K562 (cell line): ENCODE measurements at regions not wholly inside any gene's neighbourhood (a gene's known extent, or its start where the extent isn't known, plus 50 kb on each side); places are given as distances from the start of the nearest gene placed in this dataset.

Experiments used
- ADNP ChIP-seq: fragments of 200-800 bp; sonication (Bioruptor generic); IDR thresholded peaks from 2 replicates; pipeline ENCODE4 v1.6.1; 2016; ENCODE audit warnings: missing genetic modification characterization, missing compliant biosample characterization
- ATF1 ChIP-seq, 2 experiments: fragments of 450-650 bp in 1 of 2; IDR thresholded peaks; 2 replicates each; pipeline ENCODE4 v1.6.1; 2016; ENCODE audit warnings: missing compliant biosample characterization in 1 of 2, missing genetic modification characterization in 1 of 2
- EP400 ChIP-seq: fragments of 450-650 bp; IDR thresholded peaks from 2 replicates; pipeline ENCODE4 v1.6.1; 2017; ENCODE audit warnings: antibody characterized with exemption, mild to moderate bottlenecking, moderate library complexity
- GATAD2A ChIP-seq: fragments of 450-650 bp; IDR thresholded peaks from 2 replicates; pipeline ENCODE4 v1.6.1; 2017
- LARP7 ChIP-seq: fragments of 450-650 bp; IDR thresholded peaks from 2 replicates; pipeline ENCODE4 v1.6.1; 2016
- SIX5 ChIP-seq, 2 experiments: IDR thresholded peaks; 2 replicates each; pipeline ENCODE4 v1.6.1; 2011; ENCODE audit warnings: low read length in 2 of 2, borderline replicate concordance in 1 of 2, low read depth in 1 of 2, mild to moderate bottlenecking in 1 of 2, moderate library complexity in 1 of 2; ENCODE audit not compliant: insufficient read depth in 1 of 2
- ZKSCAN1 ChIP-seq: fragments of 150-350 bp; IDR thresholded peaks from 2 replicates; pipeline ENCODE4 v1.6.1; 2016; ENCODE audit warnings: low read depth, low read length
- TF ChIP-seq, protein P1 (sequence below): fragments of 450-650 bp; IDR thresholded peaks from 2 replicates; pipeline ENCODE4 v1.6.1; 2016; ENCODE audit warnings: mild to moderate bottlenecking, moderate library complexity
- TF ChIP-seq, protein P2 (sequence below): fragments of 250-450 bp; sonication (Bioruptor Pico); IDR thresholded peaks from 2 replicates; pipeline ENCODE4 v1.5.0; 2020; ENCODE audit warnings: mild to moderate bottlenecking, borderline replicate concordance
- TF ChIP-seq, protein P3 (sequence below): fragments of 450-650 bp; formaldehyde crosslinking; IDR thresholded peaks from 2 replicates; pipeline ENCODE4 v1.4.0; 2020; ENCODE audit warnings: mild to moderate bottlenecking, moderate library complexity

DNA sequence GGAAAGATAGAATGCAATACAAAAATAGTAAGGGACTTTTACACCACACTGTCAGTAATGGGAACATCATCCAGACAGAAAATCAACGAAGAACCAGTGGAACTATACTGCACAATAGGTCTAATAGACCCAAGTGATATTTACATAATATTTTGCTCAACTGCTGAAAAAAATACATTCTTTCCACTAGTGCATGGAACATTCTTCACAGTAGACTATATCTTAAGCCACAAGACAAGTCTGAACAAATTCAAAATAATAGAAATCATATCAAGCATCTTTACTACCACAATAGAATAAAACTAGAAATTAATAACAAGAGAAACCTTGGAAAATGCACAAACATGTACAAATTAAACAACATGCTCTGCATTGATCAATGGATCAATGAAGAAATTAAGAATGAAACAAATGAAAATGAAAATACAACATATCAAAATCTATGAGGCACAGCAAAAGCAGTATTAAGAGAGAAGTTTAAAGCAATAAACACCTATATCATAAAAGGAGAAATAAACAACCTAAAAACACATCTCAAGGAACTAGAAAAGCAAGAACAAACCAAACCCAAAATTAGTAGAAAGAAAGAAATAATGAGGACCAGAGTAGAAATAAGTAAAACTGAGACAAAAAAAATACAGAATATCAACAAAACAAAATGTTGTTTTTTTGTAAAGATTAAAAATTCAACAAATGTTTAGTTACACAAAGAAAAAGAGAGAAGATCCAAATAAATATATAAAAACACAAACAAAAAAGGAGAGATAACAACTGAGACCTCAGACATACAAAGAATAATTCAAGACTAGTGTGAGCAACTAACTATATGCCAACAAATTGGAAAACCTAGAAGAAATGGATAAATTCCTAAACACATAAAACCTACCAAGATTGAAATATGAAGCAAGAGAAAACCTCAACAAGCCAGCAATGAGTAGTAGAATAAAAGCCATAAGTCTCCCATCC lies 51.5 kb upstream of the ANTXR2 start (continued):
- TF ChIP-seq, protein P1, sequence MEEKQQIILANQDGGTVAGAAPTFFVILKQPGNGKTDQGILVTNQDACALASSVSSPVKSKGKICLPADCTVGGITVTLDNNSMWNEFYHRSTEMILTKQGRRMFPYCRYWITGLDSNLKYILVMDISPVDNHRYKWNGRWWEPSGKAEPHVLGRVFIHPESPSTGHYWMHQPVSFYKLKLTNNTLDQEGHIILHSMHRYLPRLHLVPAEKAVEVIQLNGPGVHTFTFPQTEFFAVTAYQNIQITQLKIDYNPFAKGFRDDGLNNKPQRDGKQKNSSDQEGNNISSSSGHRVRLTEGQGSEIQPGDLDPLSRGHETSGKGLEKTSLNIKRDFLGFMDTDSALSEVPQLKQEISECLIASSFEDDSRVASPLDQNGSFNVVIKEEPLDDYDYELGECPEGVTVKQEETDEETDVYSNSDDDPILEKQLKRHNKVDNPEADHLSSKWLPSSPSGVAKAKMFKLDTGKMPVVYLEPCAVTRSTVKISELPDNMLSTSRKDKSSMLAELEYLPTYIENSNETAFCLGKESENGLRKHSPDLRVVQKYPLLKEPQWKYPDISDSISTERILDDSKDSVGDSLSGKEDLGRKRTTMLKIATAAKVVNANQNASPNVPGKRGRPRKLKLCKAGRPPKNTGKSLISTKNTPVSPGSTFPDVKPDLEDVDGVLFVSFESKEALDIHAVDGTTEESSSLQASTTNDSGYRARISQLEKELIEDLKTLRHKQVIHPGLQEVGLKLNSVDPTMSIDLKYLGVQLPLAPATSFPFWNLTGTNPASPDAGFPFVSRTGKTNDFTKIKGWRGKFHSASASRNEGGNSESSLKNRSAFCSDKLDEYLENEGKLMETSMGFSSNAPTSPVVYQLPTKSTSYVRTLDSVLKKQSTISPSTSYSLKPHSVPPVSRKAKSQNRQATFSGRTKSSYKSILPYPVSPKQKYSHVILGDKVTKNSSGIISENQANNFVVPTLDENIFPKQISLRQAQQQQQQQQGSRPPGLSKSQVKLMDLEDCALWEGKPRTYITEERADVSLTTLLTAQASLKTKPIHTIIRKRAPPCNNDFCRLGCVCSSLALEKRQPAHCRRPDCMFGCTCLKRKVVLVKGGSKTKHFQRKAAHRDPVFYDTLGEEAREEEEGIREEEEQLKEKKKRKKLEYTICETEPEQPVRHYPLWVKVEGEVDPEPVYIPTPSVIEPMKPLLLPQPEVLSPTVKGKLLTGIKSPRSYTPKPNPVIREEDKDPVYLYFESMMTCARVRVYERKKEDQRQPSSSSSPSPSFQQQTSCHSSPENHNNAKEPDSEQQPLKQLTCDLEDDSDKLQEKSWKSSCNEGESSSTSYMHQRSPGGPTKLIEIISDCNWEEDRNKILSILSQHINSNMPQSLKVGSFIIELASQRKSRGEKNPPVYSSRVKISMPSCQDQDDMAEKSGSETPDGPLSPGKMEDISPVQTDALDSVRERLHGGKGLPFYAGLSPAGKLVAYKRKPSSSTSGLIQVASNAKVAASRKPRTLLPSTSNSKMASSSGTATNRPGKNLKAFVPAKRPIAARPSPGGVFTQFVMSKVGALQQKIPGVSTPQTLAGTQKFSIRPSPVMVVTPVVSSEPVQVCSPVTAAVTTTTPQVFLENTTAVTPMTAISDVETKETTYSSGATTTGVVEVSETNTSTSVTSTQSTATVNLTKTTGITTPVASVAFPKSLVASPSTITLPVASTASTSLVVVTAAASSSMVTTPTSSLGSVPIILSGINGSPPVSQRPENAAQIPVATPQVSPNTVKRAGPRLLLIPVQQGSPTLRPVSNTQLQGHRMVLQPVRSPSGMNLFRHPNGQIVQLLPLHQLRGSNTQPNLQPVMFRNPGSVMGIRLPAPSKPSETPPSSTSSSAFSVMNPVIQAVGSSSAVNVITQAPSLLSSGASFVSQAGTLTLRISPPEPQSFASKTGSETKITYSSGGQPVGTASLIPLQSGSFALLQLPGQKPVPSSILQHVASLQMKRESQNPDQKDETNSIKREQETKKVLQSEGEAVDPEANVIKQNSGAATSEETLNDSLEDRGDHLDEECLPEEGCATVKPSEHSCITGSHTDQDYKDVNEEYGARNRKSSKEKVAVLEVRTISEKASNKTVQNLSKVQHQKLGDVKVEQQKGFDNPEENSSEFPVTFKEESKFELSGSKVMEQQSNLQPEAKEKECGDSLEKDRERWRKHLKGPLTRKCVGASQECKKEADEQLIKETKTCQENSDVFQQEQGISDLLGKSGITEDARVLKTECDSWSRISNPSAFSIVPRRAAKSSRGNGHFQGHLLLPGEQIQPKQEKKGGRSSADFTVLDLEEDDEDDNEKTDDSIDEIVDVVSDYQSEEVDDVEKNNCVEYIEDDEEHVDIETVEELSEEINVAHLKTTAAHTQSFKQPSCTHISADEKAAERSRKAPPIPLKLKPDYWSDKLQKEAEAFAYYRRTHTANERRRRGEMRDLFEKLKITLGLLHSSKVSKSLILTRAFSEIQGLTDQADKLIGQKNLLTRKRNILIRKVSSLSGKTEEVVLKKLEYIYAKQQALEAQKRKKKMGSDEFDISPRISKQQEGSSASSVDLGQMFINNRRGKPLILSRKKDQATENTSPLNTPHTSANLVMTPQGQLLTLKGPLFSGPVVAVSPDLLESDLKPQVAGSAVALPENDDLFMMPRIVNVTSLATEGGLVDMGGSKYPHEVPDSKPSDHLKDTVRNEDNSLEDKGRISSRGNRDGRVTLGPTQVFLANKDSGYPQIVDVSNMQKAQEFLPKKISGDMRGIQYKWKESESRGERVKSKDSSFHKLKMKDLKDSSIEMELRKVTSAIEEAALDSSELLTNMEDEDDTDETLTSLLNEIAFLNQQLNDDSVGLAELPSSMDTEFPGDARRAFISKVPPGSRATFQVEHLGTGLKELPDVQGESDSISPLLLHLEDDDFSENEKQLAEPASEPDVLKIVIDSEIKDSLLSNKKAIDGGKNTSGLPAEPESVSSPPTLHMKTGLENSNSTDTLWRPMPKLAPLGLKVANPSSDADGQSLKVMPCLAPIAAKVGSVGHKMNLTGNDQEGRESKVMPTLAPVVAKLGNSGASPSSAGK: no peak
- TF ChIP-seq ZKSCAN1 (no peak), SIX5 (IDR thresholded peaks at IDR 0.05; ENCODE audit: borderline replicate concordance in 1 of 2, insufficient read depth in 1 of 2, low read depth in 1 of 2, low read length in 2 of 2) (no peak), GATAD2A (no peak), LARP7 (peak; percentile 84; the same call in 1 of the 2 replicates), ATF1 (CRISPR knock-in tag; IDR thresholded peaks at IDR 0.05) (no peak), ATF1 (tag; IDR thresholded peaks at IDR 0.05) (0 out of 2 replicates have a peak, but pooled peaks have one; percentile 3), EP400 (peak; percentile 6; the same call in 1 of the 2 replicates), ADNP (no peak)
- TF ChIP-seq, protein P2, sequence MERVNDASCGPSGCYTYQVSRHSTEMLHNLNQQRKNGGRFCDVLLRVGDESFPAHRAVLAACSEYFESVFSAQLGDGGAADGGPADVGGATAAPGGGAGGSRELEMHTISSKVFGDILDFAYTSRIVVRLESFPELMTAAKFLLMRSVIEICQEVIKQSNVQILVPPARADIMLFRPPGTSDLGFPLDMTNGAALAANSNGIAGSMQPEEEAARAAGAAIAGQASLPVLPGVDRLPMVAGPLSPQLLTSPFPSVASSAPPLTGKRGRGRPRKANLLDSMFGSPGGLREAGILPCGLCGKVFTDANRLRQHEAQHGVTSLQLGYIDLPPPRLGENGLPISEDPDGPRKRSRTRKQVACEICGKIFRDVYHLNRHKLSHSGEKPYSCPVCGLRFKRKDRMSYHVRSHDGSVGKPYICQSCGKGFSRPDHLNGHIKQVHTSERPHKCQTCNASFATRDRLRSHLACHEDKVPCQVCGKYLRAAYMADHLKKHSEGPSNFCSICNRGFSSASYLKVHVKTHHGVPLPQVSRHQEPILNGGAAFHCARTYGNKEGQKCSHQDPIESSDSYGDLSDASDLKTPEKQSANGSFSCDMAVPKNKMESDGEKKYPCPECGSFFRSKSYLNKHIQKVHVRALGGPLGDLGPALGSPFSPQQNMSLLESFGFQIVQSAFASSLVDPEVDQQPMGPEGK (CRISPR knock-in tag): no peak
- TF ChIP-seq, protein P3, sequence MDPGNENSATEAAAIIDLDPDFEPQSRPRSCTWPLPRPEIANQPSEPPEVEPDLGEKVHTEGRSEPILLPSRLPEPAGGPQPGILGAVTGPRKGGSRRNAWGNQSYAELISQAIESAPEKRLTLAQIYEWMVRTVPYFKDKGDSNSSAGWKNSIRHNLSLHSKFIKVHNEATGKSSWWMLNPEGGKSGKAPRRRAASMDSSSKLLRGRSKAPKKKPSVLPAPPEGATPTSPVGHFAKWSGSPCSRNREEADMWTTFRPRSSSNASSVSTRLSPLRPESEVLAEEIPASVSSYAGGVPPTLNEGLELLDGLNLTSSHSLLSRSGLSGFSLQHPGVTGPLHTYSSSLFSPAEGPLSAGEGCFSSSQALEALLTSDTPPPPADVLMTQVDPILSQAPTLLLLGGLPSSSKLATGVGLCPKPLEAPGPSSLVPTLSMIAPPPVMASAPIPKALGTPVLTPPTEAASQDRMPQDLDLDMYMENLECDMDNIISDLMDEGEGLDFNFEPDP (CRISPR knock-in tag): no peak
